Natural killer cell (primary cell): ENCODE measurements at regions not wholly inside any gene's neighbourhood (a gene's known extent, or its start where the extent isn't known, plus 50 kb on each side); places are given as distances from the start of the nearest gene placed in this dataset.

Experiments used
- ATAC-seq, 3 donors: fragments of 150-1000 bp in 2 of 3; fragments of 200-7000 bp in 1 of 3; cut with Tn5 transposase; 1 replicate in 1 of 3; 2 replicates in 2 of 3; pipeline ENCODE4 v1.10.0; 2021; ENCODE audit warnings: mild to moderate bottlenecking in 2 of 3, moderate library complexity in 2 of 3
- DNase-seq, 2 donors: peaks; one replicate each; pipeline versions ENCODE4 v3.0.0 to v3.0.0-alpha.2; 2013 to 2021; ENCODE audit warnings: mixed read lengths in 1 of 2
- H3K27ac ChIP-seq: one replicate; pipeline ENCODE4 v1.5.1; 2013; ENCODE audit warnings: mild to moderate bottlenecking, low read length
- H3K27me3 ChIP-seq: one replicate; pipeline ENCODE4 v1.6.1; 2013; ENCODE audit warnings: low read length; ENCODE audit not compliant: control insufficient read depth, insufficient read depth
- H3K36me3 ChIP-seq: one replicate; pipeline ENCODE4 v1.6.1; 2013; ENCODE audit warnings: low read length; ENCODE audit not compliant: control insufficient read depth, insufficient read depth
- H3K4me1 ChIP-seq: one replicate; pipeline ENCODE4 v1.6.1; 2013; ENCODE audit warnings: low read length; ENCODE audit not compliant: control insufficient read depth, insufficient read depth
- H3K4me3 ChIP-seq: one replicate; pipeline ENCODE4 v1.5.1; 2013; ENCODE audit warnings: low read length
- H3K9me3 ChIP-seq: one replicate; pipeline ENCODE4 v1.6.1; 2013; ENCODE audit warnings: low read length; ENCODE audit not compliant: control insufficient read depth, insufficient read depth
- H3K27ac Mint-ChIP-seq, 2 donors: one replicate each; pipeline ENCODE4 v1.8.0; 2022; ENCODE audit warnings: mild to moderate bottlenecking in 2 of 2, mixed read lengths in 2 of 2, moderate library complexity in 1 of 2
- H3K27me3 Mint-ChIP-seq, 2 donors: one replicate each; pipeline ENCODE4 v1.8.0; 2022; ENCODE audit warnings: low read depth in 2 of 2, mixed read lengths in 2 of 2
- H3K36me3 Mint-ChIP-seq: one replicate; pipeline ENCODE4 v1.8.0; 2022; ENCODE audit warnings: mixed read lengths
- H3K4me1 Mint-ChIP-seq, 2 donors: one replicate each; pipeline ENCODE4 v1.8.0; 2022; ENCODE audit warnings: mixed read lengths in 2 of 2
- H3K4me3 Mint-ChIP-seq: one replicate; pipeline ENCODE4 v1.8.0; 2022; ENCODE audit warnings: mild to moderate bottlenecking, moderate library complexity, mixed read lengths
- H3K9me3 Mint-ChIP-seq, 2 donors: one replicate each; pipeline ENCODE4 v1.8.0; 2022; ENCODE audit warnings: mixed read lengths in 2 of 2
- CTCF ChIP-seq: fragments of 200-600 bp; IDR thresholded peaks from one replicate; pipeline ENCODE4 v1.8.0; 2022; ENCODE audit warnings: antibody characterized with exemption
- WGBS: methylation state at CpG from one replicate; pipeline ENCODE4 v1.1.7; 2013; ENCODE audit warnings: missing lambda C conversion rate; ENCODE audit not compliant: insufficient coverage; 5-methylcytosine and 5-hydroxymethylcytosine counted together
- intact Hi-C: fragments of 100-400 bp; cut with micrococcal nuclease; formaldehyde crosslinking; loops from one replicate; pipeline ENCODE4 v1.14.2; 2022

GRCh38 chr4:11514003-11514402, 85.3 kb upstream of the HS3ST1 start:
- Histone ChIP-seq H3K9me3 (no peaks in the 10 kb centered on the region), H3K27me3 (no peaks in the 10 kb centered on the region), H3K4me3 (no peak overlapping the region), H3K27ac (no peak overlapping the region), H3K36me3 (no peaks in the 10 kb centered on the region), H3K4me1 (no peaks in the 10 kb centered on the region)
- Mint-ChIP-seq H3K9me3 (peaks cover 0 to 4% of the 10 kb centered on the region in 2 donors), H3K36me3 (no peaks in the 10 kb centered on the region), H3K4me3 (no peak overlapping the region), H3K4me1 (no peaks in the 10 kb centered on the region), H3K27ac (no peak overlapping the region), H3K27me3 (peaks cover 15 to 18% of the 10 kb centered on the region in 2 donors)
- no peak for ATAC-seq
- intact Hi-C loops, result no loop called here
- 90% methylated on average over 3 of the region's 3 CpGs for WGBS
- no peak for TF ChIP-seq CTCF
- no peak for DNase-seq

GRCh38 chr4:11512871-11513270, 84.2 kb upstream of the HS3ST1 start:
- no peak for TF ChIP-seq CTCF

GRCh38 chr4:11511321-11511720, 82.6 kb upstream of the HS3ST1 start:
- no peaks in the 10 kb centered on the region for H3K27me3 ChIP-seq
- H3K27me3 Mint-ChIP-seq, result peaks cover 18 to 19% of the 10 kb centered on the region in 2 donors
- no peaks in the 10 kb centered on the region for H3K36me3 Mint-ChIP-seq
- WGBS, result 66% methylated on average over 3 of the region's 3 CpGs
- no peak overlapping the region for H3K27ac Mint-ChIP-seq
- no peaks in the 10 kb centered on the region for H3K36me3 ChIP-seq
- no peak for TF ChIP-seq CTCF
- no peak for DNase-seq
- no peak overlapping the region for H3K27ac ChIP-seq
- H3K4me1 Mint-ChIP-seq, result no peaks in the 10 kb centered on the region
- intact Hi-C loops, result no loop called here
- no peaks in the 10 kb centered on the region for H3K9me3 ChIP-seq
- no peak for ATAC-seq
- H3K9me3 Mint-ChIP-seq, result peaks cover 0 to 4% of the 10 kb centered on the region in 2 donors
- H3K4me3 ChIP-seq, result no peak overlapping the region
- H3K4me3 Mint-ChIP-seq, result no peak overlapping the region
- no peaks in the 10 kb centered on the region for H3K4me1 ChIP-seq

More at GRCh38 chr4:11512871-11513270, 84.2 kb upstream of the HS3ST1 start:
- no CpG with 5 or more reads among the region's 1 CpG for WGBS
- H3K4me3 ChIP-seq, result no peak overlapping the region
- no peaks in the 10 kb centered on the region for H3K27me3 ChIP-seq
- Mint-ChIP-seq H3K36me3 (no peaks in the 10 kb centered on the region), H3K27me3 (peaks cover 15 to 18% of the 10 kb centered on the region in 2 donors), H3K4me3 (no peak overlapping the region), H3K27ac (no peak overlapping the region), H3K4me1 (no peaks in the 10 kb centered on the region), H3K9me3 (peaks cover 0 to 4% of the 10 kb centered on the region in 2 donors)
- H3K4me1 ChIP-seq, result no peaks in the 10 kb centered on the region
- intact Hi-C loops, result no loop called here
- no peak overlapping the region for H3K27ac ChIP-seq
- no peaks in the 10 kb centered on the region for H3K9me3 ChIP-seq
- ATAC-seq (no peak), DNase-seq (no peak)
- no peaks in the 10 kb centered on the region for H3K36me3 ChIP-seq

GRCh38 chr4:11507920-11508319, 79.2 kb upstream of the HS3ST1 start:
- H3K36me3 ChIP-seq, result no peaks in the 10 kb centered on the region
- H3K27ac ChIP-seq, result no peak overlapping the region
- Mint-ChIP-seq H3K9me3 (peaks cover 0 to 4% of the 10 kb centered on the region in 2 donors), H3K4me1 (no peaks in the 10 kb centered on the region), H3K36me3 (no peaks in the 10 kb centered on the region), H3K4me3 (no peak overlapping the region), H3K27ac (no peak overlapping the region), H3K27me3 (peaks cover 9 to 10% of the 10 kb centered on the region in 2 donors)
- H3K9me3 ChIP-seq, result no peaks in the 10 kb centered on the region
- no peaks in the 10 kb centered on the region for H3K4me1 ChIP-seq
- ATAC-seq (no peak), DNase-seq (no peak)
- 50% methylated on average over 3 of the region's 3 CpGs for WGBS
- intact Hi-C loops, result no loop called here
- no peak overlapping the region for H3K4me3 ChIP-seq
- TF ChIP-seq CTCF, result no peak
- H3K27me3 ChIP-seq, result no peaks in the 10 kb centered on the region
